ENCODE measurements at regions not wholly inside any gene's neighbourhood (a gene's known extent, or its start where the extent isn't known, plus 50 kb on each side); places are given as distances from the start of the nearest gene placed in this dataset.

GRCh38 chr19:30647891-30648720 lies 275.9 kb downstream of the ZNF536 start:
- no peak for DNase-seq (ENCODE audit: low read depth in 2 of 2, low spot score in 1 of 2)

- DNase-seq (ENCODE audit: low read depth in 2 of 2, low spot score in 1 of 2) = no peak
These were observed 274.6 kb downstream of the ZNF536 start for GRCh38 chr19:30646806-30647205.

GRCh38 chr19:30645946-30646577 lies 273.9 kb downstream of the ZNF536 start:
- DNase-seq (ENCODE audit: low read depth in 2 of 2, low spot score in 1 of 2) = no peak

GRCh38 chr19:30640252-30640965 lies 268.2 kb downstream of the ZNF536 start:
- no peak for DNase-seq (ENCODE audit: low read depth in 2 of 2, low spot score in 1 of 2)

GRCh38 chr19:30638889-30639288 lies 266.7 kb downstream of the ZNF536 start:
- no peak for DNase-seq (ENCODE audit: low read depth in 2 of 2, low spot score in 1 of 2)

- no peak for DNase-seq (ENCODE audit: low read depth in 2 of 2, low spot score in 1 of 2)
These were observed 265.7 kb downstream of the ZNF536 start for GRCh38 chr19:30637926-30638325.

- DNase-seq (ENCODE audit: low read depth in 2 of 2, low spot score in 1 of 2) = no peak
These were observed 263.1 kb downstream of the ZNF536 start for GRCh38 chr19:30634996-30635975.

GRCh38 chr19:30634131-30634830 lies 262.1 kb downstream of the ZNF536 start:
- no peak for DNase-seq (ENCODE audit: low read depth in 2 of 2, low spot score in 1 of 2)

- no peak for DNase-seq (ENCODE audit: low read depth in 2 of 2, low spot score in 1 of 2)
These were observed 258.8 kb downstream of the ZNF536 start for GRCh38 chr19:30631033-30631370.

GRCh38 chr19:30630289-30631032 lies 258.3 kb downstream of the ZNF536 start:
- no peak for DNase-seq (ENCODE audit: low read depth in 2 of 2, low spot score in 1 of 2)

- no peak for DNase-seq (ENCODE audit: low read depth in 2 of 2, low spot score in 1 of 2)
These were observed 256.9 kb downstream of the ZNF536 start for GRCh38 chr19:30629086-30629485.

- no peak for DNase-seq (ENCODE audit: low read depth in 2 of 2, low spot score in 1 of 2)
These were observed 254.4 kb downstream of the ZNF536 start for GRCh38 chr19:30626626-30626966.

- no peak for DNase-seq (ENCODE audit: low read depth in 2 of 2, low spot score in 1 of 2)
These were observed 253.9 kb downstream of the ZNF536 start for GRCh38 chr19:30625947-30626625.

- DNase-seq (ENCODE audit: low read depth in 2 of 2, low spot score in 1 of 2) = no peak
These were observed 250.1 kb downstream of the ZNF536 start for GRCh38 chr19:30622276-30622675.

GRCh38 chr19:30621326-30621920 lies 249.2 kb downstream of the ZNF536 start:
- DNase-seq (ENCODE audit: low read depth in 2 of 2, low spot score in 1 of 2) = no peak

- no peak for DNase-seq (ENCODE audit: low read depth in 2 of 2, low spot score in 1 of 2)
These were observed 248.2 kb downstream of the ZNF536 start for GRCh38 chr19:30620354-30620753.

- DNase-seq (ENCODE audit: low read depth in 2 of 2, low spot score in 1 of 2) = no peak
These were observed 237.6 kb downstream of the ZNF536 start for GRCh38 chr19:30609656-30610270.

GRCh38 chr19:30608471-30608870 lies 236.3 kb downstream of the ZNF536 start:
- DNase-seq (ENCODE audit: low read depth in 2 of 2, low spot score in 1 of 2) = no peak
